Calu3 (cell line): ENCODE measurements at regions not wholly inside any gene's neighbourhood (a gene's known extent, or its start where the extent isn't known, plus 50 kb on each side); places are given as distances from the start of the nearest gene placed in this dataset.
"Not testable (repeated sequence)": the region's sequence is repeated elsewhere in the genome, so short reads cannot be mapped to it uniquely, and the experiment has no call there.

Experiments
- BruUV-seq: library from RNA; stranded (reverse); fragments of 400-500 nt; replicated peaks from 2 replicates; lab custom pipeline; 2021; lab: Mats Ljungman, UMichigan
- CTCF ChIA-PET: fragments of 300-600 bp; sonication (Branson Sonifier 250); formaldehyde crosslinking; loops from one replicate; lab custom pipeline; 2022; ENCODE audit warnings: antibody characterized with exemption; lab: Charles Lee
- DNase-seq: peaks from one replicate; pipeline ENCODE4 v3.0.0; 2022
- H3K27ac Mint-ChIP-seq: one replicate; pipeline ENCODE4 v1.8.0; 2022; ENCODE audit warnings: mixed read lengths; ENCODE audit not compliant: unreplicated experiment
- H3K27me3 Mint-ChIP-seq: one replicate; pipeline ENCODE4 v1.8.0; 2022; ENCODE audit warnings: mixed read lengths; ENCODE audit not compliant: unreplicated experiment
- H3K36me3 Mint-ChIP-seq: one replicate; pipeline ENCODE4 v1.8.0; 2022; ENCODE audit warnings: mild to moderate bottlenecking, moderate library complexity, mixed read lengths; ENCODE audit not compliant: insufficient read depth, unreplicated experiment
- H3K4me1 Mint-ChIP-seq: one replicate; pipeline ENCODE4 v1.8.0; 2022; ENCODE audit warnings: mild to moderate bottlenecking, low read depth, mixed read lengths; ENCODE audit not compliant: unreplicated experiment
- H3K4me3 Mint-ChIP-seq: one replicate; pipeline ENCODE4 v1.8.0; 2022; ENCODE audit warnings: mild to moderate bottlenecking, low read depth, moderate library complexity, mixed read lengths; ENCODE audit not compliant: unreplicated experiment
- H3K9me3 Mint-ChIP-seq: one replicate; pipeline ENCODE4 v1.8.0; 2022; ENCODE audit warnings: low read depth, mixed read lengths; ENCODE audit not compliant: unreplicated experiment
- intact Hi-C: fragments of 100-400 bp; cut with micrococcal nuclease; formaldehyde crosslinking; loops from one replicate; pipeline ENCODE4 v1.10.0; 2022; ENCODE audit not compliant: unreplicated experiment
- TF ChIP-seq, protein P1 (sequence below): fragments of 200-600 bp; IDR thresholded peaks from one replicate; pipeline ENCODE4 v1.8.0; 2022; ENCODE audit warnings: antibody characterized with exemption; ENCODE audit not compliant: unreplicated experiment

DNA sequence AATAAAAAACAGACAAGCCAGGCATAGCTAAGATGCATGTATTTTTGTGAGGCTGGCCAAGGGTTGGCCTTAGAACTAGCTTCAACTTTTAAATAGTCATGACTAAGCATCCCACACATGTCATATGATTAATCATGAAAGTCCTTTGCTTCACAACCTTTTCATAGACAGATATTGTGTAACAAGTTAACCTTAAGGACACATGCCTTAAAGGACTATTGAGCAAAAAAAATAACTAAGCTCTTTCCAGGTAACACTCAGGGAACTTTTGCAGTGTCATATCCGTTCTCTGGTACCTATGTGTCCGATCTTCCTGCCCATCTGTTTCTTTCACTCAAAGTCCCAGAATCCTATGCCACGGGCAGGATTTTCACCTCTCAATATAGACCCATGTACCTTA, 498.4 kb downstream of the STK39 start:
- Mint-ChIP-seq H3K27me3 (no peaks in the 10 kb centered on the region), H3K9me3 (no peaks in the 10 kb centered on the region), H3K27ac (no peak overlapping the region), H3K36me3 (no peaks in the 10 kb centered on the region), H3K4me1 (peaks cover 14% of the 10 kb centered on the region), H3K4me3 (no peak overlapping the region)
- BruUV-seq: no TSS peak
- no peak for DNase-seq
- intact Hi-C loops: loop anchor here (1.0 kb wide), 1 partner anchor 16 kb away; no protein-coding TSS in a partner anchor
- CTCF ChIA-PET: interaction anchor here (1.6 kb wide), 1 partner anchor 12 kb away, joined by 3 read pairs; no protein-coding TSS in a partner anchor
- TF ChIP-seq, protein P1, sequence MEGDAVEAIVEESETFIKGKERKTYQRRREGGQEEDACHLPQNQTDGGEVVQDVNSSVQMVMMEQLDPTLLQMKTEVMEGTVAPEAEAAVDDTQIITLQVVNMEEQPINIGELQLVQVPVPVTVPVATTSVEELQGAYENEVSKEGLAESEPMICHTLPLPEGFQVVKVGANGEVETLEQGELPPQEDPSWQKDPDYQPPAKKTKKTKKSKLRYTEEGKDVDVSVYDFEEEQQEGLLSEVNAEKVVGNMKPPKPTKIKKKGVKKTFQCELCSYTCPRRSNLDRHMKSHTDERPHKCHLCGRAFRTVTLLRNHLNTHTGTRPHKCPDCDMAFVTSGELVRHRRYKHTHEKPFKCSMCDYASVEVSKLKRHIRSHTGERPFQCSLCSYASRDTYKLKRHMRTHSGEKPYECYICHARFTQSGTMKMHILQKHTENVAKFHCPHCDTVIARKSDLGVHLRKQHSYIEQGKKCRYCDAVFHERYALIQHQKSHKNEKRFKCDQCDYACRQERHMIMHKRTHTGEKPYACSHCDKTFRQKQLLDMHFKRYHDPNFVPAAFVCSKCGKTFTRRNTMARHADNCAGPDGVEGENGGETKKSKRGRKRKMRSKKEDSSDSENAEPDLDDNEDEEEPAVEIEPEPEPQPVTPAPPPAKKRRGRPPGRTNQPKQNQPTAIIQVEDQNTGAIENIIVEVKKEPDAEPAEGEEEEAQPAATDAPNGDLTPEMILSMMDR: no peak

DNA sequence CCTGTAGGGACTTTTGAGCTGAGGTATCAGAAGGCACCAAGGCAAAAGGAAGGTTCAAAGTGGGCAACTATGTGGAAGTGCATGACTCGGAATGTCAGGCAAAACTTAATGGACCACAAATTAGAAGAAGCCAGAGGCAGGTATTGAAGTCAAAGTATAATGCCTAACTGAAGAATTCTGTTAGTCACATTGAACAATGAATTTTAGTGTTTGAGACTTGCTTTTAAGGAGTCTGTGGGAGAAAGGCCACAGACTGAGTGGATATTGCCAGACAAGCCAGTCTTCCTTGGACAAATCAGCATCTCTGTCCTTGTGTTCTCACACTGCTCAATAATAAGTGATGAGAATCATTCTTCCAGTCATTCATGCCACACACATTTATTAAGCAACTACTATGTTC, 498.9 kb downstream of the STK39 start:
- H3K4me1 Mint-ChIP-seq: peaks cover 14% of the 10 kb centered on the region
- BruUV-seq: no TSS peak
- CTCF ChIA-PET: interaction anchor here (1.6 kb wide), 1 partner anchor 13 kb away, joined by 3 read pairs; no protein-coding TSS in a partner anchor
- H3K27ac Mint-ChIP-seq: no peak overlapping the region
- H3K27me3 Mint-ChIP-seq: no peaks in the 10 kb centered on the region
- H3K9me3 Mint-ChIP-seq: no peaks in the 10 kb centered on the region
- no peak overlapping the region for H3K4me3 Mint-ChIP-seq
- intact Hi-C loops: no loop called here
- DNase-seq: no peak
- H3K36me3 Mint-ChIP-seq: no peaks in the 10 kb centered on the region
- TF ChIP-seq, protein P1: no peak

DNA sequence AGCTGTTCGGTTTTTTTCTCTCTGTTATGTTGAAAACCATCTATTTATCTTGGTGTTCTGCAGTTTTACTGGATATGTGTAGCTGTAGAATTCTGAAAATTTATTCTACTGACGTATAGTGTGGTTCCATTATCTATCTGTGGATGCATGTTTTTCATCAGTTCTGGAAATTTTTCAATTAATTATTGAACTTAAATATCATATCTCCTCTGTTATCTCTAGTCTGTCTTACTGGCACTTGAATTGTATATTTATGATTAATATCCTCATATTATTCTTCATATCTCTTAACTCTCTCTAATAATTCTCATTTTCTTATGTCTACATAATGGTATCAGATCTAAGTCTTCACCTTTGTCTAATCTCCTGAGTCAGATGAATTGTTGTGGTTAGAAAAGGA, 501.7 kb downstream of the STK39 start:
- TF ChIP-seq, protein P1: no peak
- no TSS peak for BruUV-seq
- no peaks in the 10 kb centered on the region for H3K36me3 Mint-ChIP-seq

DNA sequence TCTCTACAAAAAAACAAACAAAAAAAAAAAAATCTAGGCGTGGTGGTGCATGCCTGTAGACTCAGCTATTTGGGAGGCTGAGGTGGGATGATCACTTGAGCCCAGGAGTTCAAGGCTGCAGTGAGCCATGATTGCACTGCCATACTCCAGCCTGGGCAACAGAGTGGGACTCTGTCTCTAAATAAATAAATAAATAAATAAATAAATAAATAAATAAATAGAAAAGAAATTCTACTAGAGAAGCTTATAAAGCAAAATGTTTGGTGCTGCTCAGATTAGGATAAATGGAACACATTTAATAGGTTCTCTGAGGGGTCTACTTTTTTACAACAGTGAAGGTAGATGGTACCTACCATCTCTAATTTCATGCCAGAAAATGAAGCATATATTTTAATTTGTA, 507.5 kb downstream of the STK39 start:
- intact Hi-C loops, H3K4me1 Mint-ChIP-seq, H3K27me3 Mint-ChIP-seq, H3K36me3 Mint-ChIP-seq, H3K9me3 Mint-ChIP-seq, BruUV-seq, H3K4me3 Mint-ChIP-seq, H3K27ac Mint-ChIP-seq, DNase-seq, CTCF ChIA-PET: not testable (repeated sequence)

More for the DNA sequence above, 501.7 kb downstream of the STK39 start:
- no peak overlapping the region for H3K4me3 Mint-ChIP-seq
- DNase-seq: no peak
- H3K27ac Mint-ChIP-seq: no peak overlapping the region
- intact Hi-C loops: no loop called here
- H3K27me3 Mint-ChIP-seq: no peaks in the 10 kb centered on the region
- CTCF ChIA-PET: no interaction called here
- peaks cover 14% of the 10 kb centered on the region for H3K4me1 Mint-ChIP-seq
- H3K9me3 Mint-ChIP-seq: no peaks in the 10 kb centered on the region

DNA sequence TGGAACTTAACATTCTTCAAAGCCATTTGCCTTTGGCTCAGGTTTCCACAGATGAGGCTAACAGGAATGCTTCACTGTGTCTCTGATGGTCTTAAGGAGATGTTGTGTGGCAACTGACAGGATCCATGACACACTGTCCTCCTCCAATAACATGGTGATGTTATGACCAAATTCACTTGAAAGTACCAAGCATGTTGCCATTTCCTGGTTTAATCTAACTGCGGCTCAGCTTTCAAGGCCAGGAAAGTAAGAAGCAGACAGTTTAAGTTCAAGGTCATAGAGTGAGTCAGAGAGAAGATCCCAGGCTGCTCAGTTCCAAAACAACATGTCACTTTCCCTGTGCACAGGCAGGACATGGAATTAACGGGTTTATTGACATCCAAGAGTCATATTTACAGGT, 513.6 kb downstream of the STK39 start:
- no TSS peak for BruUV-seq
- Mint-ChIP-seq H3K27me3 (no peaks in the 10 kb centered on the region), H3K9me3 (no peaks in the 10 kb centered on the region), H3K27ac (no peak overlapping the region), H3K4me3 (no peak overlapping the region), H3K4me1 (no peaks in the 10 kb centered on the region), H3K36me3 (no peaks in the 10 kb centered on the region)
- no peak for DNase-seq
- TF ChIP-seq, protein P1: no peak
- intact Hi-C loops: loop anchor here (1.0 kb wide), 1 partner anchor 16 kb away; no protein-coding TSS in a partner anchor
- CTCF ChIA-PET: no interaction called here
